H1 (cell line): ENCODE measurements at regions not wholly inside any gene's neighbourhood (a gene's known extent, or its start where the extent isn't known, plus 50 kb on each side); places are given as distances from the start of the nearest gene placed in this dataset.

Source experiments
- CTCF ChIA-PET: fragments of 300-600 bp; sonication (Branson Sonifier 250); formaldehyde crosslinking; loops from one replicate; lab custom pipeline; 2021; ENCODE audit not compliant: partially characterized antibody; lab: Charles Lee
- POLR2A ChIA-PET: fragments of 300-600 bp; sonication (Branson Sonifier 250); formaldehyde crosslinking; loops from one replicate; lab custom pipeline; 2021; ENCODE audit warnings: inconsistent platforms; ENCODE audit not compliant: partially characterized antibody; lab: Charles Lee
- DNase-seq, 2 experiments: peaks; one replicate each; pipeline versions ENCODE4 v3.0.0 to v3.0.0-alpha.2; 2010 to 2022; ENCODE audit warnings: low spot score in 2 of 2, low read depth in 1 of 2, mixed read lengths in 1 of 2
- FAIRE-seq: peaks from 2 replicates; lab custom pipeline; 2011; peaks lifted over from hg19 to GRCh38; lab: Jason Lieb, UNC
- H2AFZ ChIP-seq: 2 replicates; pipeline ENCODE4 v1.8.1; 2012; ENCODE audit warnings: low read length, inconsistent platforms
- H2AK5ac ChIP-seq: 2 replicates; pipeline ENCODE4 v1.6.1; 2013; ENCODE audit warnings: low read depth, low read length
- H2BK120ac ChIP-seq: replicated peaks from 2 replicates; pipeline ENCODE3; 2013; ENCODE audit warnings: low read depth, low read length, inconsistent platforms
- H2BK12ac ChIP-seq: 2 replicates; pipeline ENCODE4 v1.6.1; 2013; ENCODE audit warnings: low read depth, low read length
- H2BK15ac ChIP-seq: 2 replicates; pipeline ENCODE4 v1.6.1; 2013; ENCODE audit warnings: low read length
- H2BK20ac ChIP-seq: 2 replicates; pipeline ENCODE4 v1.6.1; 2013; ENCODE audit warnings: low read length
- H2BK5ac ChIP-seq: 2 replicates; pipeline ENCODE4 v1.6.1; 2013; ENCODE audit warnings: low read depth, low read length
- H3K14ac ChIP-seq: 2 replicates; pipeline ENCODE4 v1.6.1; 2013; ENCODE audit warnings: inconsistent platforms; ENCODE audit not compliant: insufficient read length
- H3K18ac ChIP-seq: 2 replicates; pipeline ENCODE4 v1.6.1; 2013; ENCODE audit warnings: low read length; ENCODE audit errors: extremely low read depth
- H3K23ac ChIP-seq: 2 replicates; pipeline ENCODE4 v1.6.1; 2013; ENCODE audit warnings: inconsistent platforms; ENCODE audit not compliant: insufficient read length
- H3K23me2 ChIP-seq: 2 replicates; pipeline ENCODE4 v1.6.1; 2013; ENCODE audit warnings: low read depth, low read length
- H3K27ac ChIP-seq: 2 replicates; pipeline ENCODE4 v1.6.1; 2011; ENCODE audit warnings: low read depth, low read length, inconsistent platforms
- H3K27me3 ChIP-seq, 4 experiments: replicated peaks in 1 of 4; 1 replicate in 1 of 4; 2 replicates in 3 of 4; pipeline versions ENCODE4 v1.6.1 to v1.8.1; 2011 to 2013; ENCODE audit warnings: low read length in 3 of 4, mild to moderate bottlenecking in 3 of 4, inconsistent platforms in 2 of 4, mixed read lengths in 2 of 4, moderate library complexity in 1 of 4; ENCODE audit not compliant: control insufficient read depth in 3 of 4, insufficient read depth in 3 of 4; ENCODE audit errors: extremely low read depth in 1 of 4
- H3K36me3 ChIP-seq, 4 experiments: 2 replicates each; pipeline versions ENCODE4 v1.6.1 to v1.8.1; 2011 to 2013; ENCODE audit warnings: mild to moderate bottlenecking in 4 of 4, low read length in 3 of 4, moderate library complexity in 2 of 4, control low read depth in 1 of 4, inconsistent platforms in 1 of 4; ENCODE audit not compliant: insufficient read depth in 4 of 4, control insufficient read depth in 2 of 4
- H3K4ac ChIP-seq: replicated peaks from 2 replicates; pipeline ENCODE3; 2013; ENCODE audit warnings: low read length, low read depth, mixed read lengths, inconsistent platforms; ENCODE audit not compliant: insufficient read length
- H3K4me1 ChIP-seq, 4 experiments: replicated peaks in 1 of 4; 1 replicate in 1 of 4; 2 replicates in 3 of 4; pipeline versions ENCODE4 v1.6.1 to v1.8.1; 2011 to 2013; ENCODE audit warnings: low read length in 3 of 4, inconsistent platforms in 2 of 4, mixed read lengths in 1 of 4; ENCODE audit not compliant: insufficient read depth in 4 of 4, control insufficient read depth in 3 of 4
- H3K4me2 ChIP-seq, 2 experiments: 2 replicates each; pipeline versions ENCODE4 v1.6.1 to v1.8.1; 2011 to 2013; ENCODE audit warnings: low read depth in 2 of 2, low read length in 2 of 2, control low read depth in 1 of 2, inconsistent platforms in 1 of 2, mild to moderate bottlenecking in 1 of 2; ENCODE audit not compliant: insufficient read depth in 1 of 2
- H3K4me3 ChIP-seq, 4 experiments: fragments of 200-600, 300-600 bp in 1 of 4; sonication (generic), shearing (Covaris generic), sonication (Bioruptor Twin) in 1 of 4; 2 replicates each; pipeline versions ENCODE4 v1.5.1 to v1.8.1; 2011 to 2016; ENCODE audit warnings: low read length in 4 of 4, low read depth in 3 of 4, control low read depth in 2 of 4, inconsistent platforms in 2 of 4, mild to moderate bottlenecking in 2 of 4, mixed read lengths in 1 of 4, moderate library complexity in 1 of 4; ENCODE audit not compliant: insufficient read depth in 2 of 4; ENCODE audit errors: extremely low read depth in 1 of 4
- H3K56ac ChIP-seq: replicated peaks from 2 replicates; pipeline ENCODE3; 2013; ENCODE audit warnings: low read depth, mild to moderate bottlenecking, mixed read lengths, low read length, inconsistent platforms; ENCODE audit not compliant: insufficient read length
- H3K79me1 ChIP-seq: 2 replicates; pipeline ENCODE4 v1.6.1; 2013; ENCODE audit warnings: low read depth, low read length, control low read depth
- H3K79me2 ChIP-seq, 2 experiments: 2 replicates each; pipeline versions ENCODE4 v1.6.1 to v1.8.1; 2012 to 2013; ENCODE audit warnings: low read length in 2 of 2, mild to moderate bottlenecking in 2 of 2, inconsistent platforms in 1 of 2; ENCODE audit not compliant: insufficient read depth in 2 of 2, control insufficient read depth in 1 of 2
- H3K9ac ChIP-seq, 4 experiments: replicated peaks in 1 of 4; 1 replicate in 1 of 4; 2 replicates in 3 of 4; pipeline versions ENCODE4 v1.6.1 to v1.8.1; 2011 to 2013; ENCODE audit warnings: low read depth in 3 of 4, low read length in 3 of 4, control low read depth in 2 of 4, mild to moderate bottlenecking in 2 of 4, moderate library complexity in 2 of 4, inconsistent platforms in 1 of 4; ENCODE audit errors: extremely low read depth in 1 of 4
- H3K9me3 ChIP-seq, 2 experiments: 2 replicates each; pipeline versions ENCODE4 v1.6.1 to v1.8.1; 2012 to 2013; ENCODE audit warnings: mild to moderate bottlenecking in 2 of 2, moderate library complexity in 2 of 2, control low read depth in 1 of 2, inconsistent platforms in 1 of 2, low read depth in 1 of 2, low read length in 1 of 2, mixed read lengths in 1 of 2; ENCODE audit not compliant: insufficient read depth in 2 of 2
- H4K20me1 ChIP-seq, 2 experiments: replicated peaks in 1 of 2; 2 replicates each; pipeline versions ENCODE3 to v1.8.1; 2011 to 2013; ENCODE audit warnings: inconsistent platforms in 2 of 2, low read length in 2 of 2, mild to moderate bottlenecking in 1 of 2; ENCODE audit not compliant: insufficient read depth in 2 of 2, control insufficient read depth in 1 of 2
- H4K5ac ChIP-seq: 2 replicates; pipeline ENCODE4 v1.6.1; 2013; ENCODE audit warnings: low read length, low read depth, mixed read lengths, inconsistent platforms; ENCODE audit not compliant: insufficient read length
- H4K8ac ChIP-seq: 2 replicates; pipeline ENCODE4 v1.8.0; 2013; ENCODE audit warnings: mild to moderate bottlenecking, moderate library complexity, low read length, inconsistent platforms; ENCODE audit not compliant: insufficient read depth; ENCODE audit errors: extremely low read depth
- H4K91ac ChIP-seq: replicated peaks from 2 replicates; pipeline ENCODE3; 2013; ENCODE audit warnings: low read length, mixed read lengths, inconsistent platforms; ENCODE audit not compliant: insufficient read length
- CBX8 ChIP-seq: fragments of 300-800, 300-1000 bp; sonication (generic); IDR thresholded peaks from 2 replicates; pipeline ENCODE4 v1.7.1; 2016; ENCODE audit warnings: low read depth, low read length, borderline replicate concordance
- EGR1 ChIP-seq: IDR thresholded peaks from 2 replicates; pipeline ENCODE4 v1.6.1; 2011; ENCODE audit warnings: low read depth, low read length, borderline replicate concordance
- FOSL1 ChIP-seq: IDR thresholded peaks from 2 replicates; pipeline ENCODE4 v1.6.1; 2011; ENCODE audit warnings: mild to moderate bottlenecking, low read depth, low read length, moderate library complexity; ENCODE audit not compliant: insufficient read depth
- JUND ChIP-seq: IDR thresholded peaks from 2 replicates; pipeline ENCODE4 v1.6.1; 2011; ENCODE audit warnings: mild to moderate bottlenecking, improper control_type of control experiment, low read length
- POLR2AphosphoS5 ChIP-seq: IDR thresholded peaks from 2 replicates; pipeline ENCODE4 v1.6.1; 2011; ENCODE audit warnings: low read depth, low read length
- RXRA ChIP-seq: IDR thresholded peaks from 2 replicates; pipeline ENCODE4 v1.6.1; 2011; ENCODE audit warnings: low read depth, mild to moderate bottlenecking, low read length, moderate library complexity; ENCODE audit not compliant: insufficient read depth
- SAP30 ChIP-seq: fragments of 300-600 bp; sonication (generic); IDR thresholded peaks from 2 replicates; pipeline ENCODE4 v1.7.1; 2012; ENCODE audit warnings: low read length, moderate library complexity, mild to moderate bottlenecking, inconsistent platforms; ENCODE audit not compliant: insufficient read depth, insufficient replicate concordance
- SIN3A ChIP-seq, 2 experiments: IDR thresholded peaks in 1 of 2; conservative IDR thresholded peaks in 1 of 2; 2 replicates each; pipeline ENCODE4 v1.6.1; 2011 to 2012; ENCODE audit warnings: low read length in 2 of 2, improper control_type of control experiment in 1 of 2, low read depth in 1 of 2, mild to moderate bottlenecking in 1 of 2
- YY1 ChIP-seq: IDR thresholded peaks from 2 replicates; pipeline ENCODE4 v1.6.1; 2011; ENCODE audit warnings: low read depth, mild to moderate bottlenecking, low read length
- WGBS, 2 experiments: shearing (Covaris generic) in 1 of 2; methylation state at CpG; one replicate each; pipeline versions ENCODE4 v1.1.6 to v1.1.7; 2013 to 2015; ENCODE audit warnings: low lambda C conversion rate in 2 of 2, mixed read lengths in 2 of 2, inconsistent platforms in 1 of 2, low coverage in 1 of 2, missing lambda C conversion rate in 1 of 2; ENCODE audit not compliant: insufficient replicate concordance in 2 of 2, insufficient coverage in 1 of 2, insufficient read length in 1 of 2; ENCODE audit errors: extremely low coverage in 1 of 2, missing lambda C conversion rate in 1 of 2; 5-methylcytosine and 5-hydroxymethylcytosine counted together
- TF ChIP-seq, protein P1 (sequence below): IDR thresholded peaks from 2 replicates; pipeline ENCODE4 v1.6.1; 2011; ENCODE audit warnings: low read length, improper control_type of control experiment

DNA sequence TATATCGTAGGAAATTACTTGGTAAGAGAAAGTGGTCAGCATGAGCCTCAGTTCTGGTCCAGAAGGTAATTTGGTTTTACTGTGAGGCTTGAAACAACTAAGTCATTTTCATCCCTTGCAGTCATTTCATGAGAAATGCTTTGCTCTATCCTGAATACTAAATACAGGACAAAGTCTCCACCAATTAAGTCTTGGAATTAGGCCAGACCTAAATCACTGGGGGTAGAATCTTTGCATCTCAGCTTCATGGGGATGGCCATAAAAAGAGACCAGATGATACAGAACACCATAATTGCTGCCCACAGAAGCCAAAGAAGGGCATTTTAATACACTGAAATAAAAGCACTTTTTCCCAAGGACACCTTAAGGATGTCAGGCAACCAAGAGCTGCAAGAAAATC lies 277.9 kb upstream of the DCN start:
- no peaks in the 10 kb centered on the region for H3K36me3 ChIP-seq
- POLR2A ChIA-PET: no interaction called here
- no peak overlapping the region for H3K27ac ChIP-seq
- no peak overlapping the region for H4K8ac ChIP-seq
- WGBS, 2 experiments: 81% methylated on average over 1 of the region's 1 CpG; no CpG with 5 or more reads in 1 of the 2 experiments
- H3K4me2 ChIP-seq: no peak overlapping the region
- no peak overlapping the region for H3K56ac ChIP-seq
- no peak overlapping the region for H3K23ac ChIP-seq
- no peak overlapping the region for H2BK20ac ChIP-seq
- H2BK12ac ChIP-seq: no peak overlapping the region
- H3K4me3 ChIP-seq: no peak overlapping the region
- TF ChIP-seq RXRA: no peak
- TF ChIP-seq FOSL1: no peak
- no peak for TF ChIP-seq CBX8
- TF ChIP-seq YY1: no peak
- TF ChIP-seq, protein P1, sequence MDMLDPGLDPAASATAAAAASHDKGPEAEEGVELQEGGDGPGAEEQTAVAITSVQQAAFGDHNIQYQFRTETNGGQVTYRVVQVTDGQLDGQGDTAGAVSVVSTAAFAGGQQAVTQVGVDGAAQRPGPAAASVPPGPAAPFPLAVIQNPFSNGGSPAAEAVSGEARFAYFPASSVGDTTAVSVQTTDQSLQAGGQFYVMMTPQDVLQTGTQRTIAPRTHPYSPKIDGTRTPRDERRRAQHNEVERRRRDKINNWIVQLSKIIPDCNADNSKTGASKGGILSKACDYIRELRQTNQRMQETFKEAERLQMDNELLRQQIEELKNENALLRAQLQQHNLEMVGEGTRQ: no peak
- no peak for TF ChIP-seq SIN3A (conservative IDR thresholded peaks at IDR 0.05 in 1 of 2, IDR thresholded peaks at IDR 0.05 in 1 of 2; ENCODE audit: low read depth in 1 of 2, low read length in 2 of 2)
- no peak for TF ChIP-seq JUND
- no peak for TF ChIP-seq EGR1
- no peak for TF ChIP-seq POLR2AphosphoS5
- TF ChIP-seq SAP30: no peak
- H3K4ac ChIP-seq: no peak overlapping the region
- H2BK120ac ChIP-seq: no peak overlapping the region
- H3K79me2 ChIP-seq: no peaks in the 10 kb centered on the region
- H2BK5ac ChIP-seq: no peak overlapping the region
- H3K18ac ChIP-seq: no peak overlapping the region
- no peaks in the 10 kb centered on the region for H3K9me3 ChIP-seq
- no peak for FAIRE-seq
- H4K5ac ChIP-seq: no peak overlapping the region
- no peak overlapping the region for H2BK15ac ChIP-seq
- H3K27me3 ChIP-seq: no peaks in the 10 kb centered on the region
- no peaks in the 10 kb centered on the region for H4K20me1 ChIP-seq
- H2AFZ ChIP-seq: no peak overlapping the region
- H3K14ac ChIP-seq: no peak overlapping the region
- no peaks in the 10 kb centered on the region for H3K23me2 ChIP-seq
- no peaks in the 10 kb centered on the region for H3K79me1 ChIP-seq
- no peak for DNase-seq
- H4K91ac ChIP-seq: no peak overlapping the region
- H3K4me1 ChIP-seq: no peaks in the 10 kb centered on the region
- no peak overlapping the region for H3K9ac ChIP-seq
- CTCF ChIA-PET: no interaction called here
- H2AK5ac ChIP-seq: no peak overlapping the region
